Karpas-422 (cell line): ENCODE measurements at regions not wholly inside any gene's neighbourhood (a gene's known extent, or its start where the extent isn't known, plus 50 kb on each side); places are given as distances from the start of the nearest gene placed in this dataset.

ENCODE experiments used
- DNase-seq: peaks from one replicate; pipeline ENCODE4 v3.0.0-alpha.2; 2015
- H2AFZ ChIP-seq: fragments of 200-600 bp; sonication (generic); 2 replicates; pipeline ENCODE4 v1.6.1; 2014; ENCODE audit warnings: antibody characterized with exemption, low read length, mixed read lengths
- H3K27ac ChIP-seq: fragments of 200-600 bp; sonication (generic); 2 replicates; pipeline ENCODE4 v1.5.1; 2014; ENCODE audit warnings: mild to moderate bottlenecking, low read length, moderate library complexity
- H3K27me3 ChIP-seq: fragments of 200-600 bp; sonication (generic); 2 replicates; pipeline ENCODE4 v1.6.1; 2014; ENCODE audit warnings: low read length, mixed read lengths
- H3K36me3 ChIP-seq: fragments of 200-600 bp; sonication (generic); 2 replicates; pipeline ENCODE4 v1.6.1; 2014; ENCODE audit warnings: low read length, mixed read lengths; ENCODE audit not compliant: insufficient read depth
- H3K4me1 ChIP-seq: fragments of 200-600 bp; sonication (generic); 2 replicates; pipeline ENCODE4 v1.6.1; 2014; ENCODE audit warnings: mild to moderate bottlenecking, low read length, mixed read lengths
- H3K4me2 ChIP-seq: fragments of 200-600 bp; sonication (generic); 2 replicates; pipeline ENCODE4 v1.6.1; 2014; ENCODE audit warnings: low read length, low read depth, mild to moderate bottlenecking; ENCODE audit not compliant: poor library complexity, severe bottlenecking
- H3K4me3 ChIP-seq: fragments of 200-600 bp; sonication (generic); 2 replicates; pipeline ENCODE4 v1.5.1; 2014; ENCODE audit warnings: mild to moderate bottlenecking, antibody characterized with exemption, low read length, mixed read lengths
- H3K79me2 ChIP-seq: fragments of 200-600 bp; sonication (generic); 2 replicates; pipeline ENCODE4 v1.6.1; 2014; ENCODE audit warnings: mild to moderate bottlenecking, low read length, mixed read lengths
- H3K9ac ChIP-seq: fragments of 200-600 bp; sonication (generic); 2 replicates; pipeline ENCODE4 v1.6.0; 2014; ENCODE audit warnings: low read length
- H3K9me2 ChIP-seq: fragments of 200-600 bp; sonication (generic), shearing (Covaris generic); replicated peaks from 2 replicates; pipeline ENCODE4 v1.6.0; 2014; ENCODE audit warnings: mild to moderate bottlenecking, low read length, moderate library complexity; ENCODE audit not compliant: insufficient read depth
- H3K9me3 ChIP-seq: fragments of 300-700, 200-600 bp; sonication (generic); 2 replicates; pipeline ENCODE4 v1.6.1; 2014; ENCODE audit warnings: low read length, mixed read lengths
- H4K20me1 ChIP-seq: fragments of 200-600 bp; sonication (generic); 2 replicates; pipeline ENCODE4 v1.6.1; 2014; ENCODE audit warnings: mild to moderate bottlenecking, antibody characterized with exemption, low read length, low read depth; ENCODE audit not compliant: insufficient read depth

DNA sequence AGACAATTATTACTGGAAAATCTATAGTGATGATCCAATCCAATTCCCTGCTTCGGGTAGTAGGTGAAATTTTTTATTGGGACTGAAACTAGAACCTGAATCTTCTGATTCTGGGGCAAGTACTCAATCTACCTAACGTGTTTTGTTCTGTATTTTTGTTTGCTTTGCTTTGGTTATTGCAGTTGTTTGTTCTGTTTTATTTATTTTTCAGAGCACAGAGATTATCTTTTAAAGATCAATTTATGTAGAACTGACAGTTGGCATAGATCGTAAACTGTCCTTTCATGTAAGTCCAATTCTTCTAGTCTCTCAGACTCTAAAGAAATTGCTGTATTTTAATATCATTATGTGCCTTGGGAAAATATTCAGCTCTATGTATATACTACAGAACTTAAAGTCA lies 401.6 kb downstream of the ANXA1 start:
- no peaks in the 10 kb centered on the region; the same call in 1 of the 2 replicates for H3K9me3 ChIP-seq
- no peak overlapping the region for H3K4me3 ChIP-seq
- no peaks in the 10 kb centered on the region for H4K20me1 ChIP-seq
- H3K79me2 ChIP-seq, result no peaks in the 10 kb centered on the region
- H3K4me2 ChIP-seq, result no peak overlapping the region
- no peak overlapping the region for H3K9ac ChIP-seq
- no peak overlapping the region for H2AFZ ChIP-seq
- H3K4me1 ChIP-seq, result no peaks in the 10 kb centered on the region
- no peak for DNase-seq
- no peak overlapping the region for H3K27ac ChIP-seq
- no peaks in the 10 kb centered on the region for H3K27me3 ChIP-seq
- 0 out of 2 replicates have a peak, but pooled peaks cover 2% of the 10 kb centered on the region for H3K9me2 ChIP-seq
- H3K36me3 ChIP-seq, result no peaks in the 10 kb centered on the region

DNA sequence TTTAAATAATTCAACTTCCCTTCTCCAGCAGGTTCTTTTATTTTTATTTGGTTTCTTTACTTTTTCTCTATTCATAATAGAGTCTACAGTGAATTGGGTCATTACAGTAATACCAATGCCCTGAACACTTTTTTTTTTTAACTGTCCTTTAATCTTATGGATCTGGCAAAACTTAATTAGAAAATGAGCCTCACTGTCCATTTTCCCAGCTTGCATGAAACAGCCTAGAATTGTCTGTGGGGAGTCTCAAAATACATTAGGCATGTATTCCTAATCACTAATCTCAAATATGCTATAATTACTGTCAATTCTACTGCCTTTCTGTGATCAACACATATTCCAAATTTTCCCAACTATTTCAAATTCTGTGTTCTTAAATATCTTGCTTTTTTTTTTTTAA lies 406.8 kb downstream of the ANXA1 start:
- Histone ChIP-seq H3K4me3 (no peak overlapping the region), H3K4me1 (no peaks in the 10 kb centered on the region), H2AFZ (no peak overlapping the region), H4K20me1 (no peaks in the 10 kb centered on the region), H3K79me2 (no peaks in the 10 kb centered on the region), H3K27me3 (no peaks in the 10 kb centered on the region), H3K4me2 (no peak overlapping the region), H3K27ac (no peak overlapping the region), H3K9me3 (no peaks in the 10 kb centered on the region; the same call in 1 of the 2 replicates), H3K9me2 (0 out of 2 replicates have a peak, but pooled peaks cover 2% of the 10 kb centered on the region), H3K36me3 (no peaks in the 10 kb centered on the region), H3K9ac (no peak overlapping the region)
- DNase-seq, result no peak

DNA sequence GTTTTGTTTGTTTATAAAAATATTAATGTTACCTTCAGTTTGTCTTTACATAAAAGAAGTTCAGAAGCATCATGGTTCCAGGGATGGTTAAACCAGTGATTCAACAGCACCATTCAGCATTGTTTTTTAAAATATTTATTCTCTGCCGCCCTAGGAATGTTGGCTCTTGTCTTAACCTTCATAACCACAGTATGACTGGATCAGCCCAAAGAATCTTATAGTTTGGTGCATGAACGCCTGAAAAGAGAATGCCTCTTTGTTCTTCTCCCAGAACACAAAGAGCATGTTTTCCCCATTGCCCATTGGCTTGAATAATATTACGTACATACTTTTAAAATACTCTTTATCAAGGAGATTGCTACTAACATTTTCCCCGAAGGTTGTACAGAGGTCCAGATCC lies 413.4 kb downstream of the ANXA1 start:
- H3K27ac ChIP-seq, result no peak overlapping the region
- H3K27me3 ChIP-seq, result no peaks in the 10 kb centered on the region
- no peaks in the 10 kb centered on the region for H3K79me2 ChIP-seq
- H3K4me2 ChIP-seq, result no peak overlapping the region
- no peak overlapping the region for H2AFZ ChIP-seq
- no peaks in the 10 kb centered on the region for H3K4me1 ChIP-seq
- H3K36me3 ChIP-seq, result no peaks in the 10 kb centered on the region
- DNase-seq, result no peak
- no peaks in the 10 kb centered on the region for H3K9me2 ChIP-seq
- H4K20me1 ChIP-seq, result no peaks in the 10 kb centered on the region
- H3K4me3 ChIP-seq, result no peak overlapping the region
- no peak overlapping the region for H3K9ac ChIP-seq
- no peaks in the 10 kb centered on the region; the same call in 1 of the 2 replicates for H3K9me3 ChIP-seq

DNA sequence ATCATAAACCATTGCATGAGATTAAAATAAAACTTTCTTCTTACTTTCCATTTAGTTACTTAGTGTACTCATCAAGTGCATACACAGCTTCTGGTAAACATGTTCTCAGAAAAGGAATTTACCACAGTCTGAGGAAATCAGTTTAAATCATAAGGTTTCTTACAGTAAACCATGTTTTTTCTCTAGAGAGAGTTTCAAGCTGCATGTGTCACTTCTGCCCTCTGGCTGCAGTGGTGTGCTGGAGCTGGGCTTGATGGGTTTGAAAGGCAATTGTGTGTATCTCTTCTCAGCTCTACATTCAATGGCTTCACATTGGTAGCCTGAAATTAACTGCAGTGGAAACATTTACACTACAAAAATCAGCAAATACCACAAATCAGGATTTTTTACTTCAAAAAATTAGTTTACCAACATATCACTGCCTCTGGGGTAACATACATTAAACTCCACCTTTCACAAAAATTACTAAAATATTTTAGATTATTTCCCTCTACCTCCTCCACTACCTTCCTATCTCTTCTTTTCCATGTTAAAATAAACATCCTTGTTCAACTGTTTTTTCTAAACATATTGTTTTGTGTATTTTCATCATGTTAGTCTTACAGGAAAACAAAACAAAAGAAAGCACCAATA lies 414.3 kb downstream of the ANXA1 start:
- Histone ChIP-seq H3K27ac (no peak overlapping the region), H3K4me2 (no peak overlapping the region), H3K4me3 (no peak overlapping the region), H3K9me3 (no peaks in the 10 kb centered on the region; the same call in 1 of the 2 replicates), H3K36me3 (no peaks in the 10 kb centered on the region), H4K20me1 (no peaks in the 10 kb centered on the region), H3K9ac (no peak overlapping the region), H3K4me1 (no peaks in the 10 kb centered on the region), H3K79me2 (no peaks in the 10 kb centered on the region), H2AFZ (no peak overlapping the region), H3K27me3 (no peaks in the 10 kb centered on the region), H3K9me2 (no peaks in the 10 kb centered on the region)
- DNase-seq, result peak; percentile 43

DNA sequence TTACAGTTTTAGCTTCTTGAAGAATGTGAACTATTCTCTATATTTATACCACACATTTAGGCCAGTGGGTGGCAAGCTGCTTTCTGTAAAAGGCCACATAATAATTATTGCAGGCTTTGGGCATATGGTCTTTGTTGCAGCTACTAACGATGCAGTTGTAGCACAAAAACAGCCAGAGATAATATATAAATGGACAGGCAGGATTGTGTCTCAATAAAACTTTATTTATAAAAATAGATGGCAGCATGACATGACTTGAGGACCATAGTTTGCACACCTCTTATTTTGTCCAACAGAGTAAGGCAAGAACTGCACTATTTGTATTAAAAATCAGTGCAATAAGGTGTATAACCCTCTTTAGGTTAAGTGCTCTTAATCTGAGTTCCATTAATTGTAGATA lies 415.0 kb downstream of the ANXA1 start:
- Histone ChIP-seq H3K9me2 (no peaks in the 10 kb centered on the region), H4K20me1 (no peaks in the 10 kb centered on the region), H3K4me3 (no peak overlapping the region), H3K9ac (no peak overlapping the region), H3K9me3 (no peaks in the 10 kb centered on the region; the same call in 1 of the 2 replicates), H3K79me2 (no peaks in the 10 kb centered on the region), H3K27ac (no peak overlapping the region), H3K4me2 (no peak overlapping the region), H2AFZ (no peak overlapping the region), H3K36me3 (no peaks in the 10 kb centered on the region), H3K4me1 (no peaks in the 10 kb centered on the region), H3K27me3 (no peaks in the 10 kb centered on the region)
- no peak for DNase-seq

DNA sequence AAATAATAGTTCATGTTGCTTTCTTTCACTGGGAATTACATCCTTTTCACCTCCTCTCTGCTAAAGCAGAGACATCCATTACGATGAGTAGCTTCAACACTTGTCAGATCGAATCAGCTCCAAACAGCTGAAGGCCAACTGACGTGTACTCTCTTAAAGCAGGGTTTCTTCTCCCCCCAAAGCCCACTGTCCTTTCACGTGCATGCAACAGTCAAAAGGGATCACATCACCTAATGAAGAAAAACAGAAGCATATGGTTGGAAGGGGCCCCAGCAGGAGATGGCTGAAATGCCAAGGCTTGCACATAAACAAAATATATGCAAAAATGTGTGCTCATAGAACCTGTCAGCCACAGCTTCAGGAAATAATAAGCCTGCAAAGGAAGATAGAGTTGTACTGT lies 421.6 kb downstream of the ANXA1 start:
- Histone ChIP-seq H3K36me3 (no peaks in the 10 kb centered on the region), H2AFZ (no peak overlapping the region), H3K27ac (no peak overlapping the region), H3K27me3 (no peaks in the 10 kb centered on the region), H4K20me1 (no peaks in the 10 kb centered on the region), H3K79me2 (no peaks in the 10 kb centered on the region), H3K4me2 (no peak overlapping the region), H3K4me3 (no peak overlapping the region), H3K9me2 (no peaks in the 10 kb centered on the region), H3K9me3 (peaks cover 11% of the 10 kb centered on the region; the same call in 1 of the 2 replicates), H3K9ac (no peak overlapping the region), H3K4me1 (no peaks in the 10 kb centered on the region)
- no peak for DNase-seq

DNA sequence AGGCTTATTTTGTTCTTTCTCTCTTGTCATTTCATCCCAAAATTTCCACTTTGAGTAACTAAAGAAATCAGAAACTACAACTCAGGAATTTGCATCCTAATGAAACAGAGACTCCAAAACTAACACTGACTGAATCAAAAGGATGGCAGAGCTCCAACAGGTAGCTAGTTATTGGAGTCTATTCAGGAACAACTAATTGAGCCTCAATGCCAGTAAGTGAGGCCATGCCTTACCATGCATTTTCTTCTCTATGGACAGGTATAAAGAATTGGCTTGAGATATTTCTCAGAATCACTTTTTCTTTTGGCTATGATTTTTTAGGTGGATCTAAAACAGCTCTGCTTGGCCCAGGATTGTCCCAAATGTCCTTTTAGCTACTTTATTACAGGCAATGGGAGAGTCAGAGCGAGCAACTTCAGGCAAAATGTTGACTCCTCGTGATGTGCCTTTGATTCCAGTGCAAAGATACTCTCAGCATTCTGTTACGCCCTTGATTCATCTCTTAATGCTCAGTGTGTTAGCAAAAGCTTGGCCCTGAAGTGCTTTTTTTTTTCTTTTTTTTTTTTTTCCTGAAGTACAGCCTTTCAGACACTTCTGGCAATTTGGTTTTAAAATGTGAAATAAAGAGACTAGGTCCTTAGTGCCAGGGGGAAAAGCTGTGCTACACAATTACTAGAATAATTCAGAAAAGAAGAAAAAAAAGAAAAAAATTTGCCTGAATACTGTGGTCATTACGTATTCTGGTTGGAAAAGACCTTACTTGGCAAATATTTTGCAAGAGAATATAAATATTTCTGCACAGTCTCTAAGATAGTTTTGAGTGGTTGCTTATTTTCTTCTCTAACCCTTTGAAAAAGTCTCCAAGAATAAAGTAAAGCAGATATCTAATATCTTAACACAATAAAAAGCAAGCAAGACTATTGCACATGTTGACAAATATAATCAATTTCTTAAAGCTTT lies 423.7 kb downstream of the ANXA1 start:
- Histone ChIP-seq H3K4me2 (no peak overlapping the region), H3K9me2 (no peaks in the 10 kb centered on the region), H3K27ac (no peak overlapping the region), H3K27me3 (no peaks in the 10 kb centered on the region), H4K20me1 (no peaks in the 10 kb centered on the region), H2AFZ (no peak overlapping the region), H3K36me3 (no peaks in the 10 kb centered on the region), H3K4me3 (no peak overlapping the region), H3K9me3 (peaks cover 11% of the 10 kb centered on the region; the same call in 1 of the 2 replicates), H3K9ac (no peak overlapping the region), H3K4me1 (no peaks in the 10 kb centered on the region), H3K79me2 (no peaks in the 10 kb centered on the region)
- no peak for DNase-seq

DNA sequence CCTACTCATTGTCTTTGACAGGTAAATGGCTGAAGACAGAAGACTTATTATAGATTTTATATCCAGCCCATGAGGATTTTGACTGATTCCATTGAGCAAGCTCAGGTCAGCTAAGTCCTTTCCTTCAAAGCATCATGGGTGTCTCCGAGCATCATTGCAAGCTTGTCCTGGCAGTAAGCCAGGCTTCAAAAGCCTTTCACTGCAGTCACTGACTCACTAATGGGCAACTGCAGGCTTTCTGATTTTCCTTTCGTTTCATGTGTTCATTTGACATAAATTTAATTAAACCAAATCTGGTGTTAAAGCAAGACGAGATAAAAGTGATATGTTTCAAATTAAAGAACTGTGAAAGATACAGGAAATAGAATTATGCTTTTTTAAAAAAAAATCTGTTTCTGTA lies 426.2 kb downstream of the ANXA1 start:
- Histone ChIP-seq H3K4me2 (no peak overlapping the region), H3K9me3 (peaks cover 7% of the 10 kb centered on the region; the same call in 1 of the 2 replicates), H3K27ac (no peak overlapping the region), H3K4me3 (no peak overlapping the region), H3K27me3 (no peaks in the 10 kb centered on the region), H4K20me1 (no peaks in the 10 kb centered on the region), H3K9me2 (no peaks in the 10 kb centered on the region), H2AFZ (no peak overlapping the region), H3K4me1 (no peaks in the 10 kb centered on the region), H3K79me2 (no peaks in the 10 kb centered on the region), H3K36me3 (no peaks in the 10 kb centered on the region), H3K9ac (no peak overlapping the region)
- no peak for DNase-seq
